ENCODE measurements at regions not wholly inside any gene's neighbourhood (a gene's known extent, or its start where the extent isn't known, plus 50 kb on each side); places are given as distances from the start of the nearest gene placed in this dataset.

- TF ChIP-seq FOXJ3 (CRISPR knock-in tag; IDR thresholded peaks at IDR 0.05), result no peak
- TF ChIP-seq EZH2phosphoT487 (IDR thresholded peaks at IDR 0.05; ENCODE audit: borderline replicate concordance, low read depth), result no peak
- TF ChIP-seq USF1 (IDR thresholded peaks at IDR 0.05; ENCODE audit: borderline replicate concordance, low read depth), result no peak
- no peak for TF ChIP-seq RAD21 (IDR thresholded peaks at IDR 0.05; ENCODE audit: low read length)
- no peak for TF ChIP-seq RXRA (IDR thresholded peaks at IDR 0.05; ENCODE audit: borderline replicate concordance, low read depth)
- TF ChIP-seq MAX (IDR thresholded peaks at IDR 0.05; ENCODE audit: low read depth), result no peak
- TF ChIP-seq ELF1 (IDR thresholded peaks at IDR 0.05), result no peak
- TF ChIP-seq USF2 (IDR thresholded peaks at IDR 0.05; ENCODE audit: borderline replicate concordance, low read depth, low read length), result no peak
- TF ChIP-seq SMC3 (IDR thresholded peaks at IDR 0.05; ENCODE audit: low read depth, low read length), result no peak
- no peak for TF ChIP-seq NRF1 (IDR thresholded peaks at IDR 0.05; ENCODE audit: low read depth, low read length)
- TF ChIP-seq GATA2 (CRISPR knock-in tag; IDR thresholded peaks at IDR 0.05), result no peak
- TF ChIP-seq MEF2A (IDR thresholded peaks at IDR 0.05; ENCODE audit: borderline replicate concordance, low read depth), result no peak
- no peak for TF ChIP-seq FOXM1 (IDR thresholded peaks at IDR 0.05; ENCODE audit: low read depth)
- no peak for TF ChIP-seq PBX3 (IDR thresholded peaks at IDR 0.05)
- TF ChIP-seq REST (IDR thresholded peaks at IDR 0.05; ENCODE audit: low read depth, low read length), result no peak
- TF ChIP-seq POLR2AphosphoS5 (IDR thresholded peaks at IDR 0.05; ENCODE audit: low read depth, low read length), result no peak
- TF ChIP-seq YY1 (IDR thresholded peaks at IDR 0.05; ENCODE audit: low read depth), result no peak
- no peak for TF ChIP-seq EP300 (IDR thresholded peaks at IDR 0.05; ENCODE audit: borderline replicate concordance in 1 of 2, low read depth in 1 of 2, low read length in 1 of 2)
- H4K20me1 ChIP-seq (ENCODE audit: insufficient read depth), result no peaks in the 10 kb centered on the region
- ChIA-PET POLR2A (no interaction called here), CTCF (interaction anchor here (1.1 to 1.7 kb wide), 6 partner anchors 8 to 478 kb away, joined by 3 to 6 read pairs (median 3); no protein-coding TSS in a partner anchor)
- H3K36me3 ChIP-seq (replicated peaks in 1 of 2; ENCODE audit: control insufficient read depth in 1 of 2, insufficient read depth in 2 of 2, low read length in 1 of 2), result no peaks in the 10 kb centered on the region
- no peak overlapping the region for H3K27ac ChIP-seq (ENCODE audit: low read depth in 2 of 2, low read length in 1 of 2)
- no peaks in the 10 kb centered on the region for H3K79me2 ChIP-seq (ENCODE audit: insufficient read depth)
- no peak overlapping the region for H3K4me3 ChIP-seq (ENCODE audit: low read depth in 2 of 2, low read length in 1 of 2)
- no peak for DNase-seq
- H3K27me3 ChIP-seq (ENCODE audit: insufficient read depth), result no peaks in the 10 kb centered on the region
- H2AFZ ChIP-seq (ENCODE audit: low read depth), result no peak overlapping the region
- H3K9ac ChIP-seq, result no peak overlapping the region
- H3K9me2 ChIP-seq, result no peaks in the 10 kb centered on the region
- no peaks in the 10 kb centered on the region for H3K9me3 ChIP-seq
- no peaks in the 10 kb centered on the region for H3F3A ChIP-seq (replicated peaks; ENCODE audit: insufficient read depth)
- 2% methylated on average over 1 of the region's 1 CpG for WGBS (ENCODE audit: low lambda C conversion rate)
- no peak overlapping the region for H3K4me2 ChIP-seq
- no peaks in the 10 kb centered on the region; a peak in 1 of 4 replicates for H3K4me1 ChIP-seq (ENCODE audit: control insufficient read depth in 1 of 2, insufficient read depth in 2 of 2, low read depth in 1 of 2, low read length in 1 of 2)
Measured at GRCh38 chr2:17235167-17235566, 283.1 kb downstream of the RAD51AP2 start.
